ENCODE measurements at regions not wholly inside any gene's neighbourhood (a gene's known extent, or its start where the extent isn't known, plus 50 kb on each side); places are given as distances from the start of the nearest gene placed in this dataset.
"Not testable (repeated sequence)": the region's sequence is repeated elsewhere in the genome, so short reads cannot be mapped to it uniquely, and the experiment has no call there.

GRCh38 chr16:51985126-51985525 lies 561.8 kb downstream of the TOX3 start:
- no peak overlapping the region for H3K4me3 ChIP-seq (replicated peaks in 1 of 2; ENCODE audit: low read depth in 2 of 2, low read length in 2 of 2)
- DNase-seq (ENCODE audit: low read depth in 2 of 2) = no peak
- no peak for TF ChIP-seq CTCF (IDR thresholded peaks at IDR 0.05; ENCODE audit: low read depth, low read length)

- TF ChIP-seq CTCF (IDR thresholded peaks at IDR 0.05; ENCODE audit: low read depth, low read length) = no peak
These were observed 562.5 kb downstream of the TOX3 start for GRCh38 chr16:51984395-51984794.

GRCh38 chr16:51982715-51983680 lies 563.9 kb downstream of the TOX3 start:
- DNase-seq (ENCODE audit: low read depth in 2 of 2) = peak; percentile 81 to 85
- TF ChIP-seq CTCF (IDR thresholded peaks at IDR 0.05; ENCODE audit: low read depth, low read length) = peak; percentile 62
- no peak overlapping the region for H3K4me3 ChIP-seq (replicated peaks in 1 of 2; ENCODE audit: low read depth in 2 of 2, low read length in 2 of 2)

More at GRCh38 chr16:51984395-51984794, 562.5 kb downstream of the TOX3 start:
- H3K4me3 ChIP-seq (replicated peaks in 1 of 2; ENCODE audit: low read depth in 2 of 2, low read length in 2 of 2) = no peak overlapping the region
- no peak for DNase-seq (ENCODE audit: low read depth in 2 of 2)

- TF ChIP-seq CTCF (IDR thresholded peaks at IDR 0.05; ENCODE audit: low read depth, low read length) = no peak
These were observed 565.2 kb downstream of the TOX3 start for GRCh38 chr16:51981725-51982124.

GRCh38 chr16:51977506-51977905 lies 569.4 kb downstream of the TOX3 start:
- H3K4me3 ChIP-seq (replicated peaks in 1 of 2; ENCODE audit: low read depth in 2 of 2, low read length in 2 of 2); DNase-seq (ENCODE audit: low read depth in 2 of 2): not testable (repeated sequence)

More at GRCh38 chr16:51981725-51982124, 565.2 kb downstream of the TOX3 start:
- no peak for DNase-seq (ENCODE audit: low read depth in 2 of 2)
- no peak overlapping the region for H3K4me3 ChIP-seq (replicated peaks in 1 of 2; ENCODE audit: low read depth in 2 of 2, low read length in 2 of 2)

GRCh38 chr16:51971184-51971583 lies 575.8 kb downstream of the TOX3 start:
- peak; percentile 48 for TF ChIP-seq CTCF (IDR thresholded peaks at IDR 0.05; ENCODE audit: low read depth, low read length)
- no peak overlapping the region for H3K4me3 ChIP-seq (replicated peaks in 1 of 2; ENCODE audit: low read depth in 2 of 2, low read length in 2 of 2)
- peak; percentile 5 to 49 for DNase-seq (ENCODE audit: low read depth in 2 of 2)

GRCh38 chr16:51968749-51969148 lies 578.2 kb downstream of the TOX3 start:
- H3K4me3 ChIP-seq (replicated peaks in 1 of 2; ENCODE audit: low read depth in 2 of 2, low read length in 2 of 2) = no peak overlapping the region
- no peak for TF ChIP-seq CTCF (IDR thresholded peaks at IDR 0.05; ENCODE audit: low read depth, low read length)
- peak in 1 of 2 donors; percentile 25 for DNase-seq (ENCODE audit: low read depth in 2 of 2)

Measured in cardiac fibroblast (primary cell).